ENCODE measurements at regions not wholly inside any gene's neighbourhood (a gene's known extent, or its start where the extent isn't known, plus 50 kb on each side); places are given as distances from the start of the nearest gene placed in this dataset.
A peak's percentile ranks its signal among the peaks of the same experiment; 100 is the strongest.

- peak in 1 of 2 donors; percentile 59 for ATAC-seq (ENCODE audit: low FRiP score in 2 of 2)
- Histone ChIP-seq H3K4me1 (peaks cover 5 to 26% (median 15%) of the 10 kb centered on the region in 4 donors), H3K9me3 (no peaks in the 10 kb centered on the region), H3K4me3 (no peak overlapping the region), H3K36me3 (no peaks in the 10 kb centered on the region), H3K27me3 (no peaks in the 10 kb centered on the region), H3K27ac (no peak overlapping the region)
- 56 to 76% methylated on average over 8 to 10 of the region's 10 CpGs for WGBS, 2 donors
- DNase-seq: peak in 1 of 2 donors; percentile 45
- TF ChIP-seq CTCF (IDR thresholded peaks at IDR 0.05) (no peak), POLR2A (IDR thresholded peaks at IDR 0.05) (no peak), EP300 (IDR thresholded peaks at IDR 0.05) (no peak), POLR2AphosphoS5 (IDR thresholded peaks at IDR 0.05) (no peak)
Observed at GRCh38 chr10:78911533-78912340, 157.0 kb upstream of the ZMIZ1 start.

GRCh38 chr10:78912361-78913218, 156.2 kb upstream of the ZMIZ1 start:
- no peaks in the 10 kb centered on the region for H3K9me3 ChIP-seq
- no peaks in the 10 kb centered on the region for H3K36me3 ChIP-seq
- H3K4me1 ChIP-seq: peaks cover 5 to 26% (median 15%) of the 10 kb centered on the region in 4 donors
- no peak overlapping the region for H3K4me3 ChIP-seq
- no peak for TF ChIP-seq POLR2A (IDR thresholded peaks at IDR 0.05)
- TF ChIP-seq EP300 (IDR thresholded peaks at IDR 0.05): no peak
- TF ChIP-seq POLR2AphosphoS5 (IDR thresholded peaks at IDR 0.05): no peak
- TF ChIP-seq CTCF (IDR thresholded peaks at IDR 0.05): no peak
- ATAC-seq (ENCODE audit: low FRiP score in 2 of 2) (no peak), DNase-seq (no peak)
- no peak overlapping the region for H3K27ac ChIP-seq
- no peaks in the 10 kb centered on the region for H3K27me3 ChIP-seq
- 78 to 92% methylated on average over 11 of the region's 11 CpGs for WGBS, 2 donors

- WGBS, 2 donors: 81 to 82% methylated on average over 23 to 28 of the region's 28 CpGs
- no peak for ATAC-seq (ENCODE audit: low FRiP score in 2 of 2)
- H3K27me3 ChIP-seq: no peaks in the 10 kb centered on the region
- TF ChIP-seq EP300 (IDR thresholded peaks at IDR 0.05) (no peak), POLR2A (IDR thresholded peaks at IDR 0.05) (no peak)
- no peaks in the 10 kb centered on the region for H3K36me3 ChIP-seq
- no peak overlapping the region for H3K4me3 ChIP-seq
- H3K4me1 ChIP-seq: peaks cover 5 to 26% (median 15%) of the 10 kb centered on the region in 4 donors
- H3K9me3 ChIP-seq: no peaks in the 10 kb centered on the region
- DNase-seq: peak in 1 of 2 donors; percentile 84
- H3K27ac ChIP-seq: no peak overlapping the region
Observed at GRCh38 chr10:78913219-78914059, 155.3 kb upstream of the ZMIZ1 start.

GRCh38 chr10:78914060-78914378, 154.7 kb upstream of the ZMIZ1 start:
- no peak for ATAC-seq (ENCODE audit: low FRiP score in 2 of 2)
- WGBS, 2 donors: 81 to 84% methylated on average over 7 to 10 of the region's 10 CpGs

More at GRCh38 chr10:78914060-78914378, 154.7 kb upstream of the ZMIZ1 start:
- no peaks in the 10 kb centered on the region for H3K36me3 ChIP-seq
- H3K9me3 ChIP-seq: no peaks in the 10 kb centered on the region
- H3K4me1 ChIP-seq: peaks cover 5 to 26% (median 15%) of the 10 kb centered on the region in 4 donors
- H3K27me3 ChIP-seq: no peaks in the 10 kb centered on the region
- H3K27ac ChIP-seq: no peak overlapping the region
- no peak for TF ChIP-seq CTCF (IDR thresholded peaks at IDR 0.05)
- no peak for TF ChIP-seq POLR2A (IDR thresholded peaks at IDR 0.05)
- TF ChIP-seq POLR2AphosphoS5 (IDR thresholded peaks at IDR 0.05): no peak
- TF ChIP-seq EP300 (IDR thresholded peaks at IDR 0.05): no peak
- DNase-seq: no peak
- H3K4me3 ChIP-seq: no peak overlapping the region
